H9 (cell line): ENCODE measurements at regions not wholly inside any gene's neighbourhood (a gene's known extent, or its start where the extent isn't known, plus 50 kb on each side); places are given as distances from the start of the nearest gene placed in this dataset.

Experiments
- DNase-seq: peaks from one replicate; pipeline ENCODE4 v3.0.0-alpha.2; 2017
- H2AFZ ChIP-seq: one replicate; pipeline ENCODE4 v1.6.1; 2013; ENCODE audit warnings: mild to moderate bottlenecking, low read length, control low read depth, moderate library complexity
- H2AK5ac ChIP-seq: 2 replicates; pipeline ENCODE4 v1.6.1; 2013; ENCODE audit warnings: low read length, control low read depth, mixed read lengths; ENCODE audit not compliant: insufficient read length
- H2BK120ac ChIP-seq: one replicate; pipeline ENCODE4 v1.6.1; 2013; ENCODE audit warnings: low read depth, mild to moderate bottlenecking, low read length, control low read depth, inconsistent platforms; ENCODE audit not compliant: poor library complexity, severe bottlenecking
- H2BK12ac ChIP-seq: 2 replicates; pipeline ENCODE4 v1.6.1; 2013; ENCODE audit warnings: low read length, control low read depth, mixed read lengths, low read depth; ENCODE audit not compliant: insufficient read length
- H2BK15ac ChIP-seq: 2 replicates; pipeline ENCODE4 v1.6.1; 2013; ENCODE audit warnings: low read depth, low read length, control low read depth
- H2BK20ac ChIP-seq: one replicate; pipeline ENCODE4 v1.6.1; 2013; ENCODE audit warnings: low read depth, mild to moderate bottlenecking, low read length, control low read depth, inconsistent platforms; ENCODE audit not compliant: poor library complexity, severe bottlenecking
- H2BK5ac ChIP-seq: 2 replicates; pipeline ENCODE4 v1.6.1; 2013; ENCODE audit warnings: low read length, control low read depth, mixed read lengths; ENCODE audit not compliant: insufficient read length
- H3K14ac ChIP-seq: 2 replicates; pipeline ENCODE4 v1.6.1; 2013; ENCODE audit warnings: low read length, control low read depth; ENCODE audit not compliant: insufficient read depth
- H3K18ac ChIP-seq: 2 replicates; pipeline ENCODE4 v1.6.1; 2013; ENCODE audit warnings: low read depth, mild to moderate bottlenecking, mixed read lengths, low read length, control low read depth; ENCODE audit not compliant: insufficient read length
- H3K23ac ChIP-seq: 2 replicates; pipeline ENCODE4 v1.6.1; 2013; ENCODE audit warnings: low read length, control low read depth, mixed read lengths, low read depth; ENCODE audit not compliant: insufficient read length
- H3K23me2 ChIP-seq: 2 replicates; pipeline ENCODE4 v1.6.1; 2013; ENCODE audit warnings: low read depth, mild to moderate bottlenecking, mixed read lengths, low read length, control low read depth; ENCODE audit not compliant: insufficient read length, poor library complexity, severe bottlenecking
- H3K27ac ChIP-seq: 2 replicates; pipeline ENCODE4 v1.5.1; 2013; ENCODE audit warnings: low read length, control low read depth, mixed read lengths, low read depth; ENCODE audit not compliant: insufficient read length
- H3K27me3 ChIP-seq: 2 replicates; pipeline ENCODE4 v1.6.1; 2013; ENCODE audit warnings: low read length, control low read depth, inconsistent platforms; ENCODE audit not compliant: insufficient read depth
- H3K4ac ChIP-seq: 2 replicates; pipeline ENCODE4 v1.6.1; 2013; ENCODE audit warnings: low read depth, mild to moderate bottlenecking, control low read depth, inconsistent platforms, low read length, moderate library complexity
- H3K4me1 ChIP-seq: 2 replicates; pipeline ENCODE4 v1.6.1; 2013; ENCODE audit warnings: low read length, control low read depth, inconsistent platforms; ENCODE audit not compliant: insufficient read depth
- H3K4me2 ChIP-seq: 2 replicates; pipeline ENCODE4 v1.6.1; 2013; ENCODE audit warnings: low read length, control low read depth, mixed read lengths; ENCODE audit not compliant: insufficient read length, insufficient read depth
- H3K56ac ChIP-seq: 2 replicates; pipeline ENCODE4 v1.6.1; 2013; ENCODE audit warnings: low read depth, mild to moderate bottlenecking, mixed read lengths, low read length, control low read depth; ENCODE audit not compliant: insufficient read length
- H3K79me1 ChIP-seq: 2 replicates; pipeline ENCODE4 v1.6.1; 2013; ENCODE audit warnings: low read depth, mild to moderate bottlenecking, moderate library complexity, low read length, control low read depth, inconsistent platforms; ENCODE audit not compliant: insufficient read depth, poor library complexity, severe bottlenecking
- H3K79me2 ChIP-seq: 2 replicates; pipeline ENCODE4 v1.6.1; 2013; ENCODE audit warnings: low read length, control low read depth, inconsistent platforms; ENCODE audit not compliant: insufficient read depth
- H3K9ac ChIP-seq: 2 replicates; pipeline ENCODE4 v1.6.1; 2013; ENCODE audit warnings: low read length, control low read depth, mixed read lengths; ENCODE audit not compliant: insufficient read length; ENCODE audit errors: extremely low read depth
- H3K9me3 ChIP-seq: one replicate; pipeline ENCODE4 v1.6.1; 2013; ENCODE audit warnings: low read depth, low read length, inconsistent platforms; ENCODE audit not compliant: control insufficient read depth
- H3T11ph ChIP-seq: one replicate; pipeline ENCODE4 v1.6.1; 2013; ENCODE audit warnings: mild to moderate bottlenecking, low read length, control low read depth, inconsistent platforms
- H4K20me1 ChIP-seq: one replicate; pipeline ENCODE4 v1.6.1; 2013; ENCODE audit not compliant: control insufficient read depth, insufficient read length, insufficient read depth
- H4K5ac ChIP-seq: 2 replicates; pipeline ENCODE4 v1.6.1; 2013; ENCODE audit warnings: low read depth, mild to moderate bottlenecking, mixed read lengths, low read length, control low read depth; ENCODE audit not compliant: insufficient read length
- H4K8ac ChIP-seq: replicated peaks from 2 replicates; pipeline ENCODE4 v1.6.1; 2013; ENCODE audit warnings: low read length, control low read depth, mixed read lengths, low read depth; ENCODE audit not compliant: insufficient read length
- H4K91ac ChIP-seq: 2 replicates; pipeline ENCODE4 v1.6.1; 2013; ENCODE audit warnings: low read depth, mild to moderate bottlenecking, moderate library complexity, mixed read lengths, low read length, control low read depth; ENCODE audit not compliant: insufficient read length
- H3K27ac Mint-ChIP-seq, 3 experiments: 2 replicates in 2 of 3; 3 replicates in 1 of 3; pipeline ENCODE4 v1.8.0; 2020 to 2021; ENCODE audit warnings: mixed read lengths in 3 of 3, mild to moderate bottlenecking in 1 of 3, moderate library complexity in 1 of 3
- H3K27me3 Mint-ChIP-seq: 2 replicates; pipeline ENCODE4 v1.8.0; 2021; ENCODE audit warnings: low read depth, mild to moderate bottlenecking, moderate library complexity, mixed read lengths
- H3K36me3 Mint-ChIP-seq, 3 experiments: 2 replicates in 2 of 3; 3 replicates in 1 of 3; pipeline ENCODE4 v1.8.0; 2020 to 2021; ENCODE audit warnings: low read depth in 3 of 3, mixed read lengths in 3 of 3; ENCODE audit not compliant: insufficient read depth in 1 of 3
- H3K4me1 Mint-ChIP-seq, 2 experiments: 2 replicates each; pipeline ENCODE4 v1.8.0; 2020; ENCODE audit warnings: mixed read lengths in 2 of 2
- H3K4me3 Mint-ChIP-seq, 2 experiments: 2 replicates in 1 of 2; 3 replicates in 1 of 2; pipeline ENCODE4 v1.8.0; 2020 to 2021; ENCODE audit warnings: mild to moderate bottlenecking in 2 of 2, mixed read lengths in 2 of 2, moderate library complexity in 1 of 2
- H3K9me3 Mint-ChIP-seq, 2 experiments: 2 replicates in 1 of 2; 3 replicates in 1 of 2; pipeline ENCODE4 v1.8.0; 2020; ENCODE audit warnings: mild to moderate bottlenecking in 2 of 2, mixed read lengths in 2 of 2, moderate library complexity in 1 of 2
- CTCF ChIP-seq: fragments of 200-600 bp; sonication (generic); conservative IDR thresholded peaks from 3 replicates; pipeline ENCODE4 v1.8.0; 2021; ENCODE audit warnings: antibody characterized with exemption, mild to moderate bottlenecking
- WGBS: extraction: QIAGEN DNeasy Blood & Tissue Kit; methylation state at CpG from one replicate; pipeline ENCODE4 v1.1.7; 2013; ENCODE audit warnings: missing lambda C conversion rate, low lambda C conversion rate, mixed read lengths; ENCODE audit not compliant: insufficient read length; ENCODE audit errors: extremely low coverage; 5-methylcytosine and 5-hydroxymethylcytosine counted together

- H3K4me2 ChIP-seq, result no peak overlapping the region
- H4K20me1 ChIP-seq, result no peaks in the 10 kb centered on the region
- H4K91ac ChIP-seq, result no peak overlapping the region
- no peaks in the 10 kb centered on the region for H3K79me1 ChIP-seq
- no peak overlapping the region for H2BK120ac ChIP-seq
- peaks cover 18% of the 10 kb centered on the region for H3K27me3 Mint-ChIP-seq
- H3K23me2 ChIP-seq, result no peaks in the 10 kb centered on the region
- DNase-seq, result no peak
- peaks cover 4% of the 10 kb centered on the region; the same call in 1 of the 2 replicates for H3K4me1 ChIP-seq
- no CpG with 5 or more reads among the region's 11 CpGs for WGBS
- H2AK5ac ChIP-seq, result no peak overlapping the region
- no peak overlapping the region for H3K23ac ChIP-seq
- no peak overlapping the region for H2BK12ac ChIP-seq
- H3K27ac ChIP-seq, result no peak overlapping the region
- no peaks in the 10 kb centered on the region for H3K9me3 ChIP-seq
- H3K4me1 Mint-ChIP-seq, result peaks cover 23 to 25% of the 10 kb centered on the region in 2 experiments
- no peaks in the 10 kb centered on the region for H3K27me3 ChIP-seq
- H2BK15ac ChIP-seq, result no peak overlapping the region
- H3K27ac Mint-ChIP-seq, result no peak overlapping the region; a peak in 1 of 7 replicates
- no peak overlapping the region for H3K18ac ChIP-seq
- H2BK20ac ChIP-seq, result no peak overlapping the region
- no peaks in the 10 kb centered on the region for H3K9me3 Mint-ChIP-seq
- no peak overlapping the region for H2AFZ ChIP-seq
- no peak overlapping the region for H3K4ac ChIP-seq
- no peaks in the 10 kb centered on the region for H3K79me2 ChIP-seq
- no peak for TF ChIP-seq CTCF
- H3K56ac ChIP-seq, result no peak overlapping the region
- no peak overlapping the region for H3K4me3 Mint-ChIP-seq
- H3K14ac ChIP-seq, result no peak overlapping the region
- H3T11ph ChIP-seq, result no peak overlapping the region
- H3K9ac ChIP-seq, result no peak overlapping the region
- H4K8ac ChIP-seq, result no peak overlapping the region
- H4K5ac ChIP-seq, result no peak overlapping the region
- H2BK5ac ChIP-seq, result no peak overlapping the region
- no peaks in the 10 kb centered on the region for H3K36me3 Mint-ChIP-seq
Observed at GRCh38 chr1:5451671-5452070, 540.6 kb downstream of the NPHP4 start.
